K562 (cell line): ENCODE measurements at regions not wholly inside any gene's neighbourhood (a gene's known extent, or its start where the extent isn't known, plus 50 kb on each side); places are given as distances from the start of the nearest gene placed in this dataset.

Experiments
- ATAC-seq: fragments of 200-7000 bp; cut with Tn5 transposase; 3 replicates; pipeline ENCODE4 v1.9.1; 2020; ENCODE audit warnings: moderate library complexity
- BruUV-seq: library from RNA; stranded (reverse); fragments of 400-500 nt; replicated peaks from 2 replicates; lab custom pipeline; 2021; lab: Mats Ljungman, UMichigan
- CTCF ChIA-PET: fragments of 300-600 bp; formaldehyde crosslinking; extraction: SDS; loops from one replicate; lab custom pipeline; 2021; ENCODE audit warnings: low intra/inter-chr PET ratio; lab: Yijun Ruan, JAX
- POLR2A ChIA-PET: fragments of 300-600, 350-650 bp; sonication (Branson Sonifier 250); formaldehyde crosslinking; extraction: SDS; loops from one replicate; lab custom pipeline; 2021; ENCODE audit warnings: antibody characterized with exemption, inconsistent platforms; lab: Yijun Ruan, JAX
- DNase-seq, 4 experiments: peaks; one replicate each; pipeline versions ENCODE4 v3.0.0 to v3.0.0-alpha.2; 2011 to 2018; ENCODE audit warnings: low spot score in 3 of 4, mixed read lengths in 3 of 4; ENCODE audit errors: extremely low read depth in 1 of 4
- FAIRE-seq: peaks from 2 replicates; lab custom pipeline; 2011; peaks lifted over from hg19 to GRCh38; lab: Jason Lieb, UNC
- H2AFZ ChIP-seq: 2 replicates; pipeline ENCODE4 v1.6.0; 2011; ENCODE audit warnings: low read depth, low read length, control low read depth, inconsistent platforms
- H3K27ac ChIP-seq: fragments of 200-600 bp; 3 replicates; pipeline ENCODE4 v1.8.0; 2011; ENCODE audit warnings: low read depth, mild to moderate bottlenecking, control low read depth, inconsistent platforms, low read length, moderate library complexity, mixed read lengths; ENCODE audit errors: extremely low read depth
- H3K27me3 ChIP-seq, 2 experiments: fragments of 300-600 bp in 1 of 2; 2 replicates in 1 of 2; 3 replicates in 1 of 2; pipeline versions ENCODE4 v1.6.0 to v1.8.0; 2011; ENCODE audit warnings: inconsistent platforms in 2 of 2, low read length in 2 of 2, mild to moderate bottlenecking in 1 of 2, mixed read lengths in 1 of 2, moderate library complexity in 1 of 2; ENCODE audit not compliant: control insufficient read depth in 2 of 2, insufficient read depth in 2 of 2
- H3K36me3 ChIP-seq: fragments of 300-600 bp; 3 replicates; pipeline ENCODE4 v1.8.0; 2011; ENCODE audit warnings: mild to moderate bottlenecking, low read length, inconsistent platforms; ENCODE audit not compliant: control insufficient read depth, insufficient read depth
- H3K4me1 ChIP-seq, 2 experiments: fragments of 200-600 bp in 1 of 2; replicated peaks in 1 of 2; 2 replicates in 1 of 2; 3 replicates in 1 of 2; pipeline versions ENCODE4 v1.5.1 to v1.8.0; 2011; ENCODE audit warnings: inconsistent platforms in 2 of 2, low read length in 2 of 2, mild to moderate bottlenecking in 1 of 2, mixed read lengths in 1 of 2, moderate library complexity in 1 of 2; ENCODE audit not compliant: control insufficient read depth in 2 of 2, insufficient read depth in 2 of 2
- H3K4me2 ChIP-seq: 2 replicates; pipeline ENCODE4 v1.6.1; 2011; ENCODE audit warnings: low read length, control low read depth, inconsistent platforms, mixed read lengths; ENCODE audit not compliant: insufficient read depth
- H3K4me3 ChIP-seq: fragments of 200-600 bp; sonication (generic), shearing (Covaris generic); 2 replicates; pipeline ENCODE4 v1.5.1; 2016; ENCODE audit warnings: control low read depth, inconsistent platforms
- H3K79me2 ChIP-seq: fragments of 200-600 bp; 3 replicates; pipeline ENCODE4 v1.8.0; 2011; ENCODE audit warnings: low read length, inconsistent platforms; ENCODE audit not compliant: control insufficient read depth, insufficient read depth
- H3K9ac ChIP-seq, 2 experiments: 2 replicates each; pipeline versions ENCODE4 v1.6.0 to v1.6.1; 2011; ENCODE audit warnings: low read depth in 2 of 2, low read length in 2 of 2, control low read depth in 1 of 2, inconsistent platforms in 1 of 2, mild to moderate bottlenecking in 1 of 2, mixed read lengths in 1 of 2; ENCODE audit not compliant: insufficient read depth in 1 of 2
- H3K9me1 ChIP-seq: one replicate; pipeline ENCODE4 v1.6.0; 2011; ENCODE audit warnings: inconsistent platforms, mild to moderate bottlenecking, low read length, moderate library complexity; ENCODE audit not compliant: control insufficient read depth, insufficient read depth
- H3K9me3 ChIP-seq: replicated peaks from 2 replicates; pipeline ENCODE4 v1.5.1; 2011; ENCODE audit warnings: low read depth, low read length, inconsistent platforms; ENCODE audit not compliant: control insufficient read depth, insufficient read depth
- H4K20me1 ChIP-seq: replicated peaks from 2 replicates; pipeline ENCODE4 v1.6.1; 2011; ENCODE audit warnings: low read length, inconsistent platforms, mixed read lengths; ENCODE audit not compliant: control insufficient read depth, insufficient read depth
- CSDE1 ChIP-seq, 2 experiments: fragments of 450-650 bp; IDR thresholded peaks; 2 replicates each; pipeline ENCODE4 v1.6.1; 2016; ENCODE audit warnings: mild to moderate bottlenecking in 1 of 2
- KLF10 ChIP-seq: fragments of 250-450 bp; sonication (Bioruptor Pico); IDR thresholded peaks from 2 replicates; pipeline ENCODE4 v1.6.1; 2021; ENCODE audit warnings: matching md5 sums
- L3MBTL2 ChIP-seq: fragments of 450-650 bp; IDR thresholded peaks from 2 replicates; pipeline ENCODE4 v1.6.1; 2016; ENCODE audit warnings: mild to moderate bottlenecking, moderate library complexity
- MED1 ChIP-seq: sonication (generic); formaldehyde crosslinking; IDR thresholded peaks from 2 replicates; pipeline ENCODE4 v1.8.1; 2023; ENCODE audit warnings: missing genetic modification reagents, borderline replicate concordance
- MIER1 ChIP-seq: fragments of 450-650 bp; IDR thresholded peaks from 2 replicates; pipeline ENCODE4 v1.6.1; 2016; ENCODE audit warnings: antibody characterized with exemption, mild to moderate bottlenecking, low read depth
- RBFOX2 ChIP-seq: fragments of 200-400 bp; formaldehyde crosslinking; IDR thresholded peaks from 2 replicates; pipeline ENCODE4 v1.6.1; 2017; ENCODE audit warnings: low read depth, mild to moderate bottlenecking, low read length, moderate library complexity
- TEAD2 ChIP-seq: fragments of 450-650 bp; IDR thresholded peaks from 2 replicates; pipeline ENCODE4 v1.6.1; 2016; ENCODE audit warnings: missing genetic modification characterization, control low read depth, missing compliant biosample characterization
- ZBTB26 ChIP-seq: fragments of 450-650 bp; formaldehyde crosslinking; IDR thresholded peaks from 2 replicates; pipeline ENCODE4 v1.4.0; 2022; ENCODE audit warnings: missing genetic modification characterization
- ZBTB8A ChIP-seq: fragments of 450-650 bp; IDR thresholded peaks from 2 replicates; pipeline ENCODE4 v1.6.1; 2018; ENCODE audit warnings: mild to moderate bottlenecking, moderate library complexity; ENCODE audit not compliant: partially characterized antibody
- ZNF436 ChIP-seq: fragments of 250-450, 450-650 bp; sonication (Bioruptor Pico); formaldehyde crosslinking; IDR thresholded peaks from 2 replicates; pipeline ENCODE4 v1.7.0; 2020; ENCODE audit warnings: mild to moderate bottlenecking
- WGBS: fragments of 100-300 bp; shearing (Covaris generic); methylation state at CpG from one replicate; pipeline ENCODE4 v1.1.6; 2016; ENCODE audit warnings: low coverage, mixed read lengths; ENCODE audit not compliant: insufficient coverage; ENCODE audit errors: missing lambda C conversion rate; 5-methylcytosine and 5-hydroxymethylcytosine counted together
- in situ Hi-C: fragments of 300-500 bp; cut with MboI; formaldehyde crosslinking; loops from 4 replicates; pipeline ENCODE4 v1.15.0; 2018; ENCODE audit warnings: inconsistent platforms, mixed read lengths
- intact Hi-C: fragments of 100-400 bp; cut with micrococcal nuclease; formaldehyde crosslinking; loops from 2 replicates; pipeline ENCODE4 v1.14.2; 2022
- TF ChIP-seq, protein P1 (sequence below): sonication (generic); formaldehyde crosslinking; IDR thresholded peaks from 2 replicates; pipeline ENCODE4 v1.8.0; 2022; ENCODE audit warnings: mild to moderate bottlenecking, missing genetic modification reagents
- TF ChIP-seq, protein P2 (sequence below): fragments of 250-450 bp; sonication (Bioruptor Pico); IDR thresholded peaks from 2 replicates; pipeline ENCODE4 v1.8.0; 2022; ENCODE audit warnings: inconsistent platforms, mild to moderate bottlenecking, moderate library complexity, borderline replicate concordance
- TF ChIP-seq, protein P3 (sequence below): fragments of 250-450 bp; sonication (Bioruptor Pico); IDR thresholded peaks from 2 replicates; pipeline ENCODE4 v1.4.0; 2020; ENCODE audit warnings: borderline replicate concordance

- no peaks in the 10 kb centered on the region for H4K20me1 ChIP-seq
- no peaks in the 10 kb centered on the region for H3K79me2 ChIP-seq
- no peak for DNase-seq
- no peaks in the 10 kb centered on the region for H3K9me3 ChIP-seq
- BruUV-seq = no TSS peak
- FAIRE-seq = no peak
- no peaks in the 10 kb centered on the region for H3K27me3 ChIP-seq
- WGBS = 1% methylated on average over 5 of the region's 5 CpGs
- intact Hi-C loops (loop anchor here (5.0 to 10.0 kb wide), 3 partner anchors 240 to 1288 kb away; no protein-coding TSS in a partner anchor), in situ Hi-C loops (no loop called here)
- H3K4me2 ChIP-seq = no peak overlapping the region
- no peak overlapping the region for H2AFZ ChIP-seq
- H3K27ac ChIP-seq = no peak overlapping the region
- no peaks in the 10 kb centered on the region for H3K4me1 ChIP-seq
- ChIA-PET POLR2A (no interaction called here), CTCF (no interaction called here)
- H3K9me1 ChIP-seq = no peaks in the 10 kb centered on the region
- no peak for ATAC-seq
- H3K9ac ChIP-seq = no peak overlapping the region
- no peak overlapping the region for H3K4me3 ChIP-seq
- H3K36me3 ChIP-seq = no peaks in the 10 kb centered on the region
- TF ChIP-seq L3MBTL2 = no peak
- no peak for TF ChIP-seq CSDE1 (IDR thresholded peaks at IDR 0.05)
- TF ChIP-seq KLF10 (CRISPR knock-in tag) = no peak
- TF ChIP-seq, protein P1, sequence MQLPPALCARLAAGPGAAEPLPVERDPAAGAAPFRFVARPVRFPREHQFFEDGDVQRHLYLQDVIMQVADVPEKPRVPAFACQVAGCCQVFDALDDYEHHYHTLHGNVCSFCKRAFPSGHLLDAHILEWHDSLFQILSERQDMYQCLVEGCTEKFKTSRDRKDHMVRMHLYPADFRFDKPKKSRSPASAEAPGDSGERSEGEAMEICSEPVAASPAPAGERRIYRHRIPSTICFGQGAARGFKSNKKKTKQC = no peak
- TF ChIP-seq ZBTB8A = no peak
- TF ChIP-seq ZBTB26 (CRISPR knock-in tag) = no peak
- no peak for TF ChIP-seq MED1
- no peak for TF ChIP-seq ZNF436 (CRISPR knock-in tag)
- TF ChIP-seq, protein P2, sequence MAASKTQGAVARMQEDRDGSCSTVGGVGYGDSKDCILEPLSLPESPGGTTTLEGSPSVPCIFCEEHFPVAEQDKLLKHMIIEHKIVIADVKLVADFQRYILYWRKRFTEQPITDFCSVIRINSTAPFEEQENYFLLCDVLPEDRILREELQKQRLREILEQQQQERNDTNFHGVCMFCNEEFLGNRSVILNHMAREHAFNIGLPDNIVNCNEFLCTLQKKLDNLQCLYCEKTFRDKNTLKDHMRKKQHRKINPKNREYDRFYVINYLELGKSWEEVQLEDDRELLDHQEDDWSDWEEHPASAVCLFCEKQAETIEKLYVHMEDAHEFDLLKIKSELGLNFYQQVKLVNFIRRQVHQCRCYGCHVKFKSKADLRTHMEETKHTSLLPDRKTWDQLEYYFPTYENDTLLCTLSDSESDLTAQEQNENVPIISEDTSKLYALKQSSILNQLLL = no peak
- no peak for TF ChIP-seq RBFOX2
- no peak for TF ChIP-seq TEAD2 (tag)
- TF ChIP-seq MIER1 = no peak
- TF ChIP-seq, protein P3, sequence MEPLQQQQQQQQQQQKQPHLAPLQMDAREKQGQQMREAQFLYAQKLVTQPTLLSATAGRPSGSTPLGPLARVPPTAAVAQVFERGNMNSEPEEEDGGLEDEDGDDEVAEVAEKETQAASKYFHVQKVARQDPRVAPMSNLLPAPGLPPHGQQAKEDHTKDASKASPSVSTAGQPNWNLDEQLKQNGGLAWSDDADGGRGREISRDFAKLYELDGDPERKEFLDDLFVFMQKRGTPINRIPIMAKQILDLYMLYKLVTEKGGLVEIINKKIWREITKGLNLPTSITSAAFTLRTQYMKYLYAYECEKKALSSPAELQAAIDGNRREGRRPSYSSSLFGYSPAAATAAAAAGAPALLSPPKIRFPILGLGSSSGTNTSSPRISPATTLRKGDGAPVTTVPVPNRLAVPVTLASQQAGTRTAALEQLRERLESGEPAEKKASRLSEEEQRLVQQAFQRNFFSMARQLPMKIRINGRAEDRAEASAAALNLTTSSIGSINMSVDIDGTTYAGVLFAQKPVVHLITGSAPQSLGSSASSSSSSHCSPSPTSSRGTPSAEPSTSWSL (CRISPR knock-in tag) = no peak
Observed at GRCh38 chr18:27595113-27595838, 410.2 kb upstream of the CHST9 start.
